ENCODE measurements at regions not wholly inside any gene's neighbourhood (a gene's known extent, or its start where the extent isn't known, plus 50 kb on each side); places are given as distances from the start of the nearest gene placed in this dataset.
"Not testable (repeated sequence)": the region's sequence is repeated elsewhere in the genome, so short reads cannot be mapped to it uniquely, and the experiment has no call there.

DNA sequence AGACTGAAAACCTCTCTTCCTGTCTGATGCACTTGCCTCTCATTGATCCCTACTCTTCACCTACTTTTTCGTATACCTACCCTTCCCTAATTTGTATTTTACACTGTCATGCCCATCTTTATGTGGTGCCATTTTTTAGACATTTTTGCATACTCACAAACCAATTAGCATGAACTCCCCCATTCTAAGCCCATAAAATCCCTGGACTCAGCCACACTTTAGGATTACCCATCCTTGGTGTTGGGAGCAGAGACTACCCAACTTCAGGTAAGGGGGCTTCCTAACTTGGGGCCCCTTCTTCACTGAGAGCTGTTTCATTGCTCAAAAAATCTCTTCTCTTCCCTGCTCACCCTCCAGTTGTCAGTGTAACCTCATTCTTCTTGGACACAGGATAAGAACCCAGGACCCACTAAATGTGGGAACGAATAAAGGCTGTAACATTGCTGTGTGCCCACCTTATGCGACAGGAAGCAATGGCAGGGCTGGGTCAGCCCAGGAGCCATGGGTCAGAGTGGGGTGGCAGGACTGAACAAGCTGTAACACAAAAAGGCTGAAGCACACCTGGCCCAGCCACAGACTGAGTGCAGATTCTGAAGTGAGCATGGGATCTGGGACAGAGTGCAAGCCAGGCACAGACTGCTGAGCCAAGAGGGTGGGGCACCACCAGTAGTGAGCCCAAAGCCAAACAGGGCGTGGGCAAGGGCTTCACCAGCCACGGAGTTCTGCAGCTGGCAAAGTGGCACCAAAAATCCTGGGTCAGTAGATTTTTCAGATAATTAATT lies 789.1 kb upstream of the HS3ST5 start:
- TF ChIP-seq YY1 (IDR thresholded peaks at IDR 0.05; ENCODE audit: insufficient read depth, insufficient read length) (no peak), SUZ12 (IDR thresholded peaks at IDR 0.05; ENCODE audit: extremely low read depth, insufficient read depth, insufficient read length) (no peak), ZNF274 (IDR thresholded peaks at IDR 0.05; ENCODE audit: low read depth, low read length) (no peak)
- Histone ChIP-seq H3K4me3 (ENCODE audit: insufficient read length, low read depth) (no peak overlapping the region), H3K27me3 (ENCODE audit: insufficient read depth, insufficient read length) (no peaks in the 10 kb centered on the region), H3K36me3 (ENCODE audit: insufficient read depth, insufficient read length, low read length) (no peaks in the 10 kb centered on the region), H3K9ac (ENCODE audit: insufficient read length, low read depth) (no peak overlapping the region), H3K4me1 (ENCODE audit: insufficient read depth, insufficient read length) (no peaks in the 10 kb centered on the region), H3K9me3 (ENCODE audit: insufficient read depth, low read length) (peaks cover 10% of the 10 kb centered on the region; the same call in 1 of the 2 replicates)
- DNase-seq (ENCODE audit: low read depth, low spot score) = no peak

GRCh38 chr6:115121513-115121912 lies 778.7 kb upstream of the HS3ST5 start:
- not testable (repeated sequence) for H3K4me3 ChIP-seq (ENCODE audit: insufficient read length, low read depth); H3K36me3 ChIP-seq (ENCODE audit: insufficient read depth, insufficient read length, low read length); H3K27me3 ChIP-seq (ENCODE audit: insufficient read depth, insufficient read length); H3K9ac ChIP-seq (ENCODE audit: insufficient read length, low read depth); H3K9me3 ChIP-seq (ENCODE audit: insufficient read depth, low read length); H3K4me1 ChIP-seq (ENCODE audit: insufficient read depth, insufficient read length); DNase-seq (ENCODE audit: low read depth, low spot score)

DNA sequence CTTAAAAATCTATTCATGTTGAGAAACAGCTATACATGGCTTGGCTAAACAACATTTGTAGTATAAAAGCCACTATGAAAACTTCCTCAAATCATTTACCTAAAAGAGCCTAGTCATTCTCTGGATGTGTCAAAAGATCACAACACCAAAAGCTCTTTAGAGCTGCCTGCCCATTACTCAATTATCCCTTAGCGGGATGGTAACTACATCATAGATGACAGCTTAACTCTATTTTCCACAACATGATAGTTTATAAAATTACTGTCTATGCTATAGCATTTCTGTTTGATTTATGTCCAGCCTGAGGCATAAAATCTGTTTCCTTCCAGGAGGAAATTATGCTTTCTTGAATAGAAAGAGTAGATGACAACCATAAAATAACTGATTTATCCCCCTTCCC lies 777.6 kb upstream of the HS3ST5 start:
- TF ChIP-seq ZNF274 (IDR thresholded peaks at IDR 0.05; ENCODE audit: low read depth, low read length) = no peak
- no peak for TF ChIP-seq SUZ12 (IDR thresholded peaks at IDR 0.05; ENCODE audit: extremely low read depth, insufficient read depth, insufficient read length)
- no peak for TF ChIP-seq YY1 (IDR thresholded peaks at IDR 0.05; ENCODE audit: insufficient read depth, insufficient read length)

DNA sequence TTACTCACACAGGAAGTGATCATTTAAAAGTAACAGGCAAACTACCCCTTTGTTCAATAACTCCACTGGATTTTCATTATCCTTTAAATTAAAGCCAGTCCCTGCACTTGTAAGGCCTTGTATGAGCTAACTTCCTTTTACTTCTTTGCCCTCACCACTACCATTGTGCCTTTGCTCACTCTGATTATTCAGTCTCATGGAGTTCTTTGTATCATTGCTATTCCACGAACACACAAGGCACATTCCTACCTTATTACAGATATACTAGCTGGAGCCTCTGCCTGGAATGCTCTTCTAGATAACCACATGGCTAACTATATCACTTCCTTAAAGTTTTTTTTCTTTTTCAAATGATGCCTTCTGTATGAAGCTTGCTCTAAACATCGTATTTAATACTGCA lies 748.6 kb upstream of the HS3ST5 start:
- no peak overlapping the region for H3K9ac ChIP-seq (ENCODE audit: insufficient read length, low read depth)
- no peaks in the 10 kb centered on the region for H3K36me3 ChIP-seq (ENCODE audit: insufficient read depth, insufficient read length, low read length)

More for the DNA sequence above, 777.6 kb upstream of the HS3ST5 start:
- no peak for DNase-seq (ENCODE audit: low read depth, low spot score)
- no peaks in the 10 kb centered on the region for H3K4me1 ChIP-seq (ENCODE audit: insufficient read depth, insufficient read length)
- H3K9me3 ChIP-seq (ENCODE audit: insufficient read depth, low read length) = peaks cover 7% of the 10 kb centered on the region; the same call in 1 of the 2 replicates
- no peaks in the 10 kb centered on the region for H3K27me3 ChIP-seq (ENCODE audit: insufficient read depth, insufficient read length)
- H3K4me3 ChIP-seq (ENCODE audit: insufficient read length, low read depth) = no peak overlapping the region
- H3K9ac ChIP-seq (ENCODE audit: insufficient read length, low read depth) = no peak overlapping the region
- no peaks in the 10 kb centered on the region for H3K36me3 ChIP-seq (ENCODE audit: insufficient read depth, insufficient read length, low read length)

GRCh38 chr6:115078555-115078954 lies 735.7 kb upstream of the HS3ST5 start:
- no peak overlapping the region for H3K9ac ChIP-seq (ENCODE audit: insufficient read length, low read depth)
- no peak for DNase-seq (ENCODE audit: low read depth, low spot score)
- no peak overlapping the region for H3K4me3 ChIP-seq (ENCODE audit: insufficient read length, low read depth)
- no peaks in the 10 kb centered on the region for H3K36me3 ChIP-seq (ENCODE audit: insufficient read depth, insufficient read length, low read length)
- H3K4me1 ChIP-seq (ENCODE audit: insufficient read depth, insufficient read length) = no peaks in the 10 kb centered on the region
- H3K9me3 ChIP-seq (ENCODE audit: insufficient read depth, low read length) = no peaks in the 10 kb centered on the region
- no peak for TF ChIP-seq SUZ12 (IDR thresholded peaks at IDR 0.05; ENCODE audit: extremely low read depth, insufficient read depth, insufficient read length)
- TF ChIP-seq ZNF274 (IDR thresholded peaks at IDR 0.05; ENCODE audit: low read depth, low read length) = no peak
- no peak for TF ChIP-seq YY1 (IDR thresholded peaks at IDR 0.05; ENCODE audit: insufficient read depth, insufficient read length)
- H3K27me3 ChIP-seq (ENCODE audit: insufficient read depth, insufficient read length) = no peaks in the 10 kb centered on the region

More for the DNA sequence above, 748.6 kb upstream of the HS3ST5 start:
- TF ChIP-seq YY1 (IDR thresholded peaks at IDR 0.05; ENCODE audit: insufficient read depth, insufficient read length) (no peak), ZNF274 (IDR thresholded peaks at IDR 0.05; ENCODE audit: low read depth, low read length) (no peak), SUZ12 (IDR thresholded peaks at IDR 0.05; ENCODE audit: extremely low read depth, insufficient read depth, insufficient read length) (no peak)
- H3K9me3 ChIP-seq (ENCODE audit: insufficient read depth, low read length) = no peaks in the 10 kb centered on the region
- no peaks in the 10 kb centered on the region for H3K27me3 ChIP-seq (ENCODE audit: insufficient read depth, insufficient read length)
- H3K4me1 ChIP-seq (ENCODE audit: insufficient read depth, insufficient read length) = no peaks in the 10 kb centered on the region
- DNase-seq (ENCODE audit: low read depth, low spot score) = no peak
- H3K4me3 ChIP-seq (ENCODE audit: insufficient read length, low read depth) = no peak overlapping the region

DNA sequence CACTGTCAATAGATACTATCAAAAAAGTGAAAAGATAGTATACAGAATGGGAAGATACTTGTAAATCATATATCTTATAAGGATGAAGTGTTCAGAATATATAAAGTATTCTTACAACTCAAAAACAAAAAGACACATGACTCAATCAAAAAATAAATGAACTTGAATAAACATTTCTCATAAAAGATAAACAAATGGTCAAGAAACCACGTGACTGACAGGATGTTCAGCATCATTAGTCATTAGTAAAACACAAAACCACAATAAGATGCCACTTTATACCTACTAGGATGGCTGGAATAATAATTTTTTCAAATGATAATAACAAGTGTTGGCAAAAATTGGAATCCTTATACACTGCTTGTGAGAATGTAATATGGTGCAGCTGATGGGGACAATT lies 729.1 kb upstream of the HS3ST5 start:
- Histone ChIP-seq H3K36me3 (ENCODE audit: insufficient read depth, insufficient read length, low read length) (no peaks in the 10 kb centered on the region), H3K9me3 (ENCODE audit: insufficient read depth, low read length) (peaks cover 7% of the 10 kb centered on the region; the same call in 1 of the 2 replicates), H3K4me3 (ENCODE audit: insufficient read length, low read depth) (no peak overlapping the region), H3K9ac (ENCODE audit: insufficient read length, low read depth) (no peak overlapping the region), H3K4me1 (ENCODE audit: insufficient read depth, insufficient read length) (no peaks in the 10 kb centered on the region), H3K27me3 (ENCODE audit: insufficient read depth, insufficient read length) (no peaks in the 10 kb centered on the region)
- no peak for DNase-seq (ENCODE audit: low read depth, low spot score)
- TF ChIP-seq YY1 (IDR thresholded peaks at IDR 0.05; ENCODE audit: insufficient read depth, insufficient read length) = no peak
- no peak for TF ChIP-seq ZNF274 (IDR thresholded peaks at IDR 0.05; ENCODE audit: low read depth, low read length)
- no peak for TF ChIP-seq SUZ12 (IDR thresholded peaks at IDR 0.05; ENCODE audit: extremely low read depth, insufficient read depth, insufficient read length)

- H3K4me3 ChIP-seq (ENCODE audit: insufficient read length, low read depth) = no peak overlapping the region
- H3K9me3 ChIP-seq (ENCODE audit: insufficient read depth, low read length) = peaks cover 7% of the 10 kb centered on the region; the same call in 1 of the 2 replicates
- H3K9ac ChIP-seq (ENCODE audit: insufficient read length, low read depth) = no peak overlapping the region
- TF ChIP-seq SUZ12 (IDR thresholded peaks at IDR 0.05; ENCODE audit: extremely low read depth, insufficient read depth, insufficient read length) (no peak), ZNF274 (IDR thresholded peaks at IDR 0.05; ENCODE audit: low read depth, low read length) (no peak), YY1 (IDR thresholded peaks at IDR 0.05; ENCODE audit: insufficient read depth, insufficient read length) (no peak)
- H3K27me3 ChIP-seq (ENCODE audit: insufficient read depth, insufficient read length) = no peaks in the 10 kb centered on the region
- H3K36me3 ChIP-seq (ENCODE audit: insufficient read depth, insufficient read length, low read length) = no peaks in the 10 kb centered on the region
- DNase-seq (ENCODE audit: low read depth, low spot score) = no peak
- no peaks in the 10 kb centered on the region for H3K4me1 ChIP-seq (ENCODE audit: insufficient read depth, insufficient read length)
These were observed 725.0 kb upstream of the HS3ST5 start for GRCh38 chr6:115067690-115068447.
